NT2/D1 (cell line): ENCODE measurements at regions not wholly inside any gene's neighbourhood (a gene's known extent, or its start where the extent isn't known, plus 50 kb on each side); places are given as distances from the start of the nearest gene placed in this dataset.

Experiments used
- SUZ12 ChIP-seq: IDR thresholded peaks from 2 replicates; pipeline ENCODE4 v1.6.1; 2011; ENCODE audit not compliant: insufficient read length, insufficient read depth; ENCODE audit errors: extremely low read depth
- YY1 ChIP-seq: IDR thresholded peaks from 2 replicates; pipeline ENCODE4 v1.6.1; 2011; ENCODE audit not compliant: insufficient read length, insufficient read depth

DNA sequence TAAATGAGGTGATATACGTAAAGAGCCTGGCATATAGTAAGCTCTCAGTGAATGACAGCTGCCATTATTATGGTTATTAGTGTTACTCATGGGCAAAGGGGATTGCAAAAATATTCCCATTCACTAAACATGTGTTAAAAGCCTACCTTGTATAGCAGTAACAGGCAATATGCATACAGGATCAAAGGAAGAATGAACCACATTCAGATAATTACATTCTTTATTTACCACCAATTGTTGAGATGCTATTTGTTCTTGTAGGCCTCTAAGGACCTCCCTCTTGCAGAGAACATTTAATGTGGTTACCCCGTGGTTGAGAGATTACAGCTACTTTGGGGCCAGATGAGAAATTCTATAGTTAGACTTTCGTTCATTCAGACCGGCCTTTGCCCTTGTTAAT, 82.7 kb upstream of the DRD2 start:
- TF ChIP-seq SUZ12 (no peak), YY1 (no peak)
